Prostate gland (tissue), 2 donors: ENCODE measurements at regions not wholly inside any gene's neighbourhood (a gene's known extent, or its start where the extent isn't known, plus 50 kb on each side); places are given as distances from the start of the nearest gene placed in this dataset.

ENCODE experiments used
- DNase-seq: peaks from one replicate; pipeline ENCODE4 v3.0.0-alpha.2; 2019; ENCODE audit warnings: low spot score
- H3K27ac ChIP-seq, 2 donors: fragments of 200-600 bp; sonication (generic); 2 replicates each; pipeline ENCODE4 v1.5.1; 2017 to 2019
- H3K27me3 ChIP-seq: fragments of 200-600 bp; sonication (generic); replicated peaks from 2 replicates; pipeline ENCODE4 v1.5.1; 2019; ENCODE audit not compliant: insufficient read depth
- H3K36me3 ChIP-seq, 2 donors: fragments of 200-600 bp; sonication (generic); 1 replicate in 1 of 2; 2 replicates in 1 of 2; pipeline versions ENCODE4 v1.5.1 to v1.8.1; 2017 to 2019
- H3K4me1 ChIP-seq: fragments of 200-600 bp; sonication (generic); replicated peaks from 2 replicates; pipeline ENCODE4 v1.5.1; 2019
- H3K4me3 ChIP-seq, 2 donors: fragments of 200-600 bp; sonication (generic); 2 replicates each; pipeline ENCODE4 v1.5.1; 2017 to 2019
- H3K9me3 ChIP-seq: fragments of 200-600 bp; sonication (generic); 2 replicates; pipeline ENCODE4 v1.5.1; 2017
- POLR2A ChIP-seq: fragments of 450-650 bp; IDR thresholded peaks from one replicate; pipeline ENCODE4 v1.6.1; 2016; ENCODE audit warnings: antibody characterized with exemption, mild to moderate bottlenecking
- POLR2AphosphoS5 ChIP-seq: sonication (generic); formaldehyde crosslinking; IDR thresholded peaks from one replicate; pipeline ENCODE4 v1.6.1; 2017; ENCODE audit warnings: antibody characterized with exemption
- WGBS: methylation state at CpG from one replicate; pipeline ENCODE4 v1.1.5; 2018; 5-methylcytosine and 5-hydroxymethylcytosine counted together
- intact Hi-C: fragments of 100-400 bp; cut with DNase I; formaldehyde crosslinking; loops from one replicate; pipeline ENCODE4 v1.14.2; 2022
- TF ChIP-seq, protein P1 (sequence below), 4 experiments: fragments of 200-600 bp in 2 of 4; fragments of 450-650 bp in 2 of 4; sonication (generic) in 2 of 4; IDR thresholded peaks; 1 replicate in 3 of 4; 2 replicates in 1 of 4; pipeline ENCODE4 v1.5.1; 2016 to 2019; ENCODE audit warnings: antibody characterized with exemption in 4 of 4, mild to moderate bottlenecking in 2 of 4, moderate library complexity in 2 of 4

DNA sequence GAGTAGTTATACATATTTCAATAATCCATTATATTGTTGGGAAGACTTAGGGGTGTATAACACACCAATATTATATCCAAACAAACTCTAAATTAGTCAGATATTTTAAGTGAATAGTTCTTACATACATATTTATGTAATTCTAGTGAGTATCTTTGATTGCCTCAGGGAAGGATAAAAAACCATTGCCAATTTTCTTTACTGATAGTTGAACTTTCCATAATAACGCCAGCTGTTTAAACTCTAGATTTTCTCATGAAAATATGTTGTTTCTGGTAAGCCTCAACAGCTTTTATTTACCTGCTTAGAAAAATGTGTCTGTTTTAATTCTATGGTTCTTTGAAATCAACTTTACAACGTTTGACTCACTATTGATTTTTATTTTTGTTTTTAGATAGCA lies 959.6 kb upstream of the NOVA1 start:
- H3K4me3 ChIP-seq, result no peak overlapping the region
- H3K27ac ChIP-seq, result no peak overlapping the region
- no peaks in the 10 kb centered on the region for H3K27me3 ChIP-seq
- H3K36me3 ChIP-seq, result no peaks in the 10 kb centered on the region
- H3K4me1 ChIP-seq, result no peaks in the 10 kb centered on the region
- intact Hi-C loops, result no loop called here
- TF ChIP-seq, protein P1, sequence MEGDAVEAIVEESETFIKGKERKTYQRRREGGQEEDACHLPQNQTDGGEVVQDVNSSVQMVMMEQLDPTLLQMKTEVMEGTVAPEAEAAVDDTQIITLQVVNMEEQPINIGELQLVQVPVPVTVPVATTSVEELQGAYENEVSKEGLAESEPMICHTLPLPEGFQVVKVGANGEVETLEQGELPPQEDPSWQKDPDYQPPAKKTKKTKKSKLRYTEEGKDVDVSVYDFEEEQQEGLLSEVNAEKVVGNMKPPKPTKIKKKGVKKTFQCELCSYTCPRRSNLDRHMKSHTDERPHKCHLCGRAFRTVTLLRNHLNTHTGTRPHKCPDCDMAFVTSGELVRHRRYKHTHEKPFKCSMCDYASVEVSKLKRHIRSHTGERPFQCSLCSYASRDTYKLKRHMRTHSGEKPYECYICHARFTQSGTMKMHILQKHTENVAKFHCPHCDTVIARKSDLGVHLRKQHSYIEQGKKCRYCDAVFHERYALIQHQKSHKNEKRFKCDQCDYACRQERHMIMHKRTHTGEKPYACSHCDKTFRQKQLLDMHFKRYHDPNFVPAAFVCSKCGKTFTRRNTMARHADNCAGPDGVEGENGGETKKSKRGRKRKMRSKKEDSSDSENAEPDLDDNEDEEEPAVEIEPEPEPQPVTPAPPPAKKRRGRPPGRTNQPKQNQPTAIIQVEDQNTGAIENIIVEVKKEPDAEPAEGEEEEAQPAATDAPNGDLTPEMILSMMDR (IDR thresholded peaks at IDR 0.05), result no peak
- TF ChIP-seq POLR2AphosphoS5 (no peak), POLR2A (no peak)
- H3K9me3 ChIP-seq, result no peaks in the 10 kb centered on the region
- 62% methylated on average over 2 of the region's 2 CpGs for WGBS
- DNase-seq, result no peak

DNA sequence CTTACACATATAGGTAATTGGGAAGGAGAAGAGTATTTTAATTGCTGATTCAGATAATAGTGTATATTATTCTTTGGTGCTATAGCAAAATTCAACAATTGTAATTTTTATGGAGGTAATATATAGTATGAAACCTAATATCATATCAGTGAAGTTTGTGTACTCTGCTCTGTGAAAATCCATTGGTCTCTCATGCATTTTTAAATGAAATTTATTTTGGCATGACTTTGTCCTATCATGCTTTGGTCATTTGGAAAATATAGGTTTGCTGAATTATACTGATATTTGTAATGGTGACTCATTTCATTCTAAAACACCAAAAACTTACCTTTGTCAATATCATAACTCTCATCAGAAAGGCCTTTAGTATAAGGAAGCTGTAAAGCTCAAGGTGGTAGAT lies 962.0 kb upstream of the NOVA1 start:
- no peak for TF ChIP-seq POLR2A
- TF ChIP-seq POLR2AphosphoS5, result no peak
- TF ChIP-seq, protein P1 (IDR thresholded peaks at IDR 0.05), result no peak
- Histone ChIP-seq H3K27ac (no peak overlapping the region), H3K36me3 (no peaks in the 10 kb centered on the region), H3K9me3 (no peaks in the 10 kb centered on the region), H3K27me3 (no peaks in the 10 kb centered on the region), H3K4me3 (no peak overlapping the region), H3K4me1 (no peaks in the 10 kb centered on the region)
- intact Hi-C loops, result no loop called here
- DNase-seq, result no peak

DNA sequence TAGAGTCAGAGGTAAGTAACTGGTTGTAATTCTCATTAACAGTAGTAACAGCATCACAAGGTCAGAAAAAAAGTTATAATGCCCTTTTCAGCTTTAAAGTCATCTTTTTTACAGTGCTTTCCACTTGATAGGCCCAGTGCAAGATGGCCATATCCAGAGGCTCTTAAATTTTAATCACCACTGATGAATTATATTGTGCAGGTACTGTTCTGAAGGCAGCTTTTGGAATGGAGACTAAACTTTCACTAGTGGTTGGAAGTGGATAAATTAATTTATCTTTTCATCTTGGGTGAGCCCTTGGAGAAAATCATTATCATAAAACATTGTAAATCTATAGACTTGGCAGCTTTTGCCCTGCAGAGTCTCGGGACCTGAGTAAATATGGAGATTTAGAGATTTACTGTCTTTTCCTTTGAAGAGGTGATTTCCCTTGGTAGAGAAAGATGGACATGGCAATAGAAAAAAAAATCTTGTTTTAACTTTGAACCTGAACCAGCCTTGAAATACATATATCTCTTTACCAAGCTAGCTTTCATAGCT lies 969.1 kb upstream of the NOVA1 start:
- intact Hi-C loops, result no loop called here
- no peaks in the 10 kb centered on the region for H3K36me3 ChIP-seq
- WGBS, result 35% methylated on average over 1 of the region's 1 CpG
- H3K27me3 ChIP-seq, result no peaks in the 10 kb centered on the region
- no peak overlapping the region for H3K27ac ChIP-seq
- no peaks in the 10 kb centered on the region for H3K4me1 ChIP-seq
- no peak for TF ChIP-seq POLR2AphosphoS5
- TF ChIP-seq, protein P1 (IDR thresholded peaks at IDR 0.05), result no peak
- TF ChIP-seq POLR2A, result no peak
- H3K9me3 ChIP-seq, result no peaks in the 10 kb centered on the region
- no peak overlapping the region for H3K4me3 ChIP-seq
- DNase-seq, result no peak

DNA sequence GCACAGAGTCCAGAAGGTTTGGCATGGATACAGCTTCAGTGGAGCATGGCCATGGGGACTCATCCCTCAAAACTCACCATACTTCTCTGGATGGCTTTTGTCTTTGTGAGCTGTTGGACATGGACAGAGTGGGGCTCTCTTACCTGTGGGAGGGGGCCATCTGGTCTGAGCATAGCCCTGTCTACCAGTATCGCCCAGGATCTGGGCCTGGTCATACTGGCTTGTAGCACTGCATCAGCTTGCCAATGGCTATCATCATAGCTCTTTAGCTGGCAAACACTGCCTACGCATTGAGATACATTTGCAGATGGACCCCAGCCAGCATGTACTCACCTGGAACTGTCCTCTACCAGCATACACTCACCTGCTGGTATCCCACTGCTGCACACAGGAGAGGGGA lies 975.2 kb upstream of the NOVA1 start:
- H3K27me3 ChIP-seq, result no peaks in the 10 kb centered on the region
- no peak overlapping the region for H3K27ac ChIP-seq
- H3K36me3 ChIP-seq, result no peaks in the 10 kb centered on the region
- H3K4me3 ChIP-seq, result no peak overlapping the region
- no peaks in the 10 kb centered on the region for H3K4me1 ChIP-seq
- no peak for DNase-seq
- TF ChIP-seq POLR2AphosphoS5 (no peak), POLR2A (no peak)
- TF ChIP-seq, protein P1 (IDR thresholded peaks at IDR 0.05), result no peak
- no peaks in the 10 kb centered on the region for H3K9me3 ChIP-seq
- 100% methylated on average over 2 of the region's 2 CpGs for WGBS
- intact Hi-C loops, result no loop called here

DNA sequence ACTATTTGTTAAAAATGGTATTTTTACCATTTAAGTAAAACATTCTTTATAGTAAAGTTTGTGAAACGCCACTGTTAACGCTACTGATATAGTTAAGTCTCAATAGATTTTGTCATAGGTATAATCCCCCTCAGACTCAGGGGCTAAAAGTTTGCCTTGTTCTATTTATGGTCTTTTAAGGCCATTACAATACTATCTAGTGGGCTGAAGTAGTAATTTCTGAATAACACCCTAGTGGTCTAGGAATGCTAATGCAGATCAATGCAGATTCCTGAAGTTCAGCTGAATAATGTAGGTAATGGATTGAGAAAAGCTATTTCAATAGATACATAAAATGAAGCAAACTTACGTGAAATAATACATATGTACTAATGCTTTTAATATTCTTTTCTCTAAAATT lies 989.3 kb upstream of the NOVA1 start:
- 62% methylated on average over 3 of the region's 3 CpGs for WGBS
- intact Hi-C loops, result no loop called here
- H3K4me3 ChIP-seq, result no peak overlapping the region
- H3K36me3 ChIP-seq, result no peaks in the 10 kb centered on the region
- DNase-seq, result no peak
- no peaks in the 10 kb centered on the region for H3K4me1 ChIP-seq
- TF ChIP-seq POLR2AphosphoS5 (no peak), POLR2A (no peak)
- TF ChIP-seq, protein P1 (IDR thresholded peaks at IDR 0.05), result no peak
- H3K27ac ChIP-seq, result no peak overlapping the region
- H3K9me3 ChIP-seq, result no peaks in the 10 kb centered on the region
- H3K27me3 ChIP-seq, result no peaks in the 10 kb centered on the region
